HG03521 (cell line): ENCODE measurements at regions not wholly inside any gene's neighbourhood (a gene's known extent, or its start where the extent isn't known, plus 50 kb on each side); places are given as distances from the start of the nearest gene placed in this dataset.

Source experiments
- ATAC-seq: cut with Tn5 transposase; IDR thresholded peaks from one replicate; pipeline ENCODE4 v1.9.1; 2021; ENCODE audit warnings: mild to moderate bottlenecking, moderate library complexity; ENCODE audit not compliant: unreplicated experiment

GRCh38 chr7:24178811-24179570 lies 105.0 kb upstream of the NPY start:
- no peak for ATAC-seq

DNA sequence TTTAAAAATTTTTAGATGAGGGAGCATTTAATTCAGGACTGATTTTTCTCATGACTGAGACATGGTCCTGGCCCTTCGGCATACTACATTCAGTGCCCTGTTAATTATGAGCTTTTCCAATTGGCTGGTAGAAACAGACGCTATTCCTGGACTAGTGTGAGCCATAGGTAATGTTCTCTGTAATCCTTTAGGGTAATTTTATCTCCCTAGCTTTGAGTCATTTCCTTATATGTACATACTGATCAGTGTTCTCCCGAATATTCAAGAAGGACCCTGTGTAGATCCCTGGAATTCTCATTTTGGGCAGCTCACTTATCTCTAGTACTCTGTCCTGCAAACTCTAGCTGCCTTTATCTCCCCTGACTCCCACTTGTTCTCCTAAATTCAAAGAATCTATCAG lies 92.6 kb upstream of the NPY start:
- no peak for ATAC-seq

DNA sequence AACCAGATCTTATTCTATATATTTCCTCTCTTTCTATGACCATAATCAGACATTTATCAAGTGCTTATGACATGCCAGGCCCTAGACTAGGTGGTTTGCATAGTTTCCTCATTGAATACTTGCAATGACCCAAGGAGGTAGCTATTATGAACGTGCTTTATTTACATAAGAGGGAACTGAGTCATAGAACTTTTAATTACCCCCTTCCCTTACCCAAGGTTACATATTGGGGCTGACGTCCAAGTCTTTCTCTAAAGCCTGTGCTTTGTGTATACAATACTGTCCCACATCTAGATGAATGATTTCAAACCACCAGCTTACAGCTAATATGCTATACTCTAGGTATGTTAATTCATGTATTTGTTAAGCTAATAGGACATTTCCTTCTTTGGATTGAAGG lies 91.9 kb upstream of the NPY start:
- no peak for ATAC-seq

- ATAC-seq = no peak
These were observed 91.3 kb upstream of the NPY start for GRCh38 chr7:24192691-24193090.

DNA sequence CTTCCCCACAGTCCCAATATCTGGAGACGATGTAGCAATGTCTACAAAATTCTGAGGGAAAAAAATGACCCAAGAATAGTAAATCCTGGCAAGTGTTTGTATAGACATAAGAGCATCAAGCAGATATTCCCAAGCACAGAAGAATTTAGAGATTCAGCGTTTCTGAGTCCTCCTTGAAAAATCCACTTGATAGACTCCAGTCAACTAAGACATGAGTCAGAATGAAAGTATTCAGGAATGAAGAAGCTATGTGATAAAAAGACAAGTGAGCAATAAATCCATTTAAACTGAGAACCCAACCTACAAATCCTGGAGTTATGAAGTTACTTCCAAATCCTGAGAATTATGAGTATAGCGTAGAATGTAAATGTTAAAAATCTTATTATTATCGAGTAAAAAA lies 86.1 kb upstream of the NPY start:
- ATAC-seq = no peak

DNA sequence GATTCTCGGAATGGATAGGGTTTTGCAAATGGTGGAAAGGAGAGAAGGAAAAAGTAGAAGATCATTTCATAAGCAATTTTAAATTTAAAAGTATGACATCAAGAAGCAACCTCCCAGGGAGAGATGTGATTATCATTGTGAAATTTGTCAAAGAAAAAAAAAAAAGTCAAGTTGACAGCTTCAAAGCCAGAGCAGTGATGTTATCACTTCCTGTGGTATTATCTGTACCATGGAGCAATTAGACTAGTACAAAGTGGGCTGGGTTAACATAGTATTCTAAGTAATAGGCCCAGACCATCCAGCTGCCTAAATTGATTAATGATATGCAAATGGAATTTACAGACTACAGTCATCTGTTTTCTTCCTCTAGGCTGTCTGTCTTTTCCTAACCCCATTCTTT lies 84.0 kb upstream of the NPY start:
- ATAC-seq = no peak

- ATAC-seq = no peak
These were observed 83.5 kb upstream of the NPY start for GRCh38 chr7:24200407-24200966.

- no peak for ATAC-seq
These were observed 82.8 kb upstream of the NPY start for GRCh38 chr7:24201226-24201625.

DNA sequence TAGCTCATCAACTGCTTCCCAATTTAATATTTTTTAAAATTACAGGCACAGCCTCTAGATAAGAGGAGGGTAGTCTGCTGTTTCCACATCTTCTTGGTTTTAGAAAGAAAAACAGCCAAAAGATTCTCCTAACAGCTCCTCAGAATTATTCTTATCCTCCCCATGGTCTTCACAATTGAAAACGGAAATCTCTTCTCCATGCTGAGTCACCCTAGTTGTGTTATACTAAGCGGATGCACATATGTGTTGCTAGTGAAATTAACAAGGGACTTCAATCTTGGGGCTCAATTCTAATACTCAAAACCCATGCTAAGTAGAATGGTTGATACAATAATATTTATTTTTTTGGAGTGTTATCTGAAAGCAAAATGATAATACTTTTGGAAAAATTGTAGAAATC lies 71.9 kb upstream of the NPY start:
- no peak for ATAC-seq

- no peak for ATAC-seq
These were observed 70.7 kb upstream of the NPY start for GRCh38 chr7:24213311-24213710.

- no peak for ATAC-seq
These were observed 69.3 kb upstream of the NPY start for GRCh38 chr7:24214670-24215069.

- no peak for ATAC-seq
These were observed 67.3 kb upstream of the NPY start for GRCh38 chr7:24216576-24217125.

DNA sequence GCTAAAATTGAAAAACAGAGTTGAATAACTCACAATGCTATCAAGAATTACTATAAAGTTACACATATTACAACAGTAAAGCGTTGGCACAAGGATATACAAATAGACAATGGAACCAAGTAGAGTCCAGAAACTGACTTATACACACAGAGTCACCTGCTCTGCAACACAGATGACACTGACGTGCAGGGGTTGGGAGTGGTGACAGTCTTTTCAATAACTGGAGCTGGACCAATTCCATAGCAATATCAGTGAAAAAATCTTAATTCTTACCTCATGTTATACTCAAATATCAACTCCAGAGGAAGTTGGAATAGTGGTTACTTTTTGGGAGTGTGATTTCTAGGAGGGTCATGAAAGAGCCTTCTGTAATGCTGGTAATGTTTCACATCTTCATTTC lies 62.5 kb upstream of the NPY start:
- no peak for ATAC-seq

DNA sequence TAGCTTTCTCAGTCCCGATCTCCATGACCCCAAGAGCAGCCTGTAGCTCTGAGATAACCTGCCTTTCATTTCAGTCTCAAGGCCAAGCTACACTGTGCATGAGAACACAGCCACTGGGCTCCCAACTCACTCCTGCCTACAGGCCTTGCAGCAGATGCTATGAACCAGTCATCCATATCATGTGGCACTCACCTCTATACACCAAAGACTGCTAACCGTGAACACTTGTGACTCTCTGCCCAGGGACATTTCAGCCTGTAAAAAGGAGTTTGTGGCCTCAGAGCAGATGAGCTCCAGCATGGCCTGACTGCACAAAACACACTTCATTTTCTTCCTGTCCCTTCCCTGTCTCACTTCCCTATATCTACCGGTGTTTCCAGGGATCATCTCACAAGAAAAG lies 56.9 kb upstream of the NPY start:
- no peak for ATAC-seq

DNA sequence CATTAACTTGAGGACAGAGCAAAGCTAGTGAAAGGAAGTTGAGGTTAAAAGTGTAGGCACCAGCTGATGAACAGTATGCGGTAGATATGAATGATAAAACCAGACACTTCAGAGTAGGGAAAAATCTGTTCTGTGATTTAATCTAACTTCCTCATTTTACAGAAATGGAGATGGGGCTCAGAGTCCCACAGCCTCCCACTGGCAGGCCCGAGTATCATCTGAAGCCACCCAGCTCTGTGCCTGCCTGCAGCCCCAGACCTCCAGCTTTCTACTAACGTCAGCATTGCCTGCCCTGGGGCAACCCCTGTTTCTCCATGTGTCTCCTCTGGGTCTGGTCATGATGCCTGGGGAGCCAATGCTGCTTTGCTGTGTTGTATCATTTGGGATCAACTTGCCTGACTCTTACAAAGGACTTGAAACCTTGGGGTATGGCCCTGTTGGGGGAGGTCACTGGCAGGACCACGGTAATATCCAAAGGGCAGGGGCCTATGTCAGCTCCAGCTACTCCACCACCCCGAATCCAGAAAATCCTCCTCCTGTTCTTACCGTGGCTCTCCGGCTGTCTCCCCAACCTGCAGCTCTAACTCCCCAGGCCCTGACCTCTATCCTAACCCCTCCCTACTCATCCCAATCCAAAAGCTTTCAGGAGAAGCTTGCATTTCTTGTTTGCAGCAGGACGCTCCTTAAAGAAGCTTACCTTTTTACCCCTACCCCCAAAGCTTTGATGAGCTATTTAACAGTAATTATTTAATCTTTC lies 56.2 kb upstream of the NPY start:
- ATAC-seq = peak; percentile 77

GRCh38 chr7:24229481-24230226 lies 54.3 kb upstream of the NPY start:
- no peak for ATAC-seq

- ATAC-seq = no peak
These were observed 52.5 kb upstream of the NPY start for GRCh38 chr7:24231493-24231892.

- no peak for ATAC-seq
These were observed 50.6 kb upstream of the NPY start for GRCh38 chr7:24233386-24233785.
